ENCODE measurements at regions not wholly inside any gene's neighbourhood (a gene's known extent, or its start where the extent isn't known, plus 50 kb on each side); places are given as distances from the start of the nearest gene placed in this dataset.
"Not testable (repeated sequence)": the region's sequence is repeated elsewhere in the genome, so short reads cannot be mapped to it uniquely, and the experiment has no call there.

GRCh38 chr6:74451953-74452352 lies 753.9 kb downstream of the COL12A1 start:
- H3K4me3 ChIP-seq (ENCODE audit: low read depth, low read length) = no peak overlapping the region
- no peak for DNase-seq (ENCODE audit: low read depth)
- TF ChIP-seq CTCF (IDR thresholded peaks at IDR 0.05; ENCODE audit: insufficient read depth, low read depth, low read length) = no peak

GRCh38 chr6:74448850-74449249 lies 752.8 kb downstream of the CD109 start:
- no peak for TF ChIP-seq CTCF (IDR thresholded peaks at IDR 0.05; ENCODE audit: insufficient read depth, low read depth, low read length)
- no peak overlapping the region for H3K4me3 ChIP-seq (ENCODE audit: low read depth, low read length)
- DNase-seq (ENCODE audit: low read depth) = no peak

GRCh38 chr6:74447013-74447412 lies 751.0 kb downstream of the CD109 start:
- H3K4me3 ChIP-seq (ENCODE audit: low read depth, low read length) = no peak overlapping the region
- TF ChIP-seq CTCF (IDR thresholded peaks at IDR 0.05; ENCODE audit: insufficient read depth, low read depth, low read length) = no peak
- DNase-seq (ENCODE audit: low read depth) = peak; percentile 13

- no peak overlapping the region for H3K4me3 ChIP-seq (ENCODE audit: low read depth, low read length)
- TF ChIP-seq CTCF (IDR thresholded peaks at IDR 0.05; ENCODE audit: insufficient read depth, low read depth, low read length) = no peak
- no peak for DNase-seq (ENCODE audit: low read depth)
These were observed 743.3 kb downstream of the CD109 start for GRCh38 chr6:74439123-74439811.

- not testable (repeated sequence) for H3K4me3 ChIP-seq (ENCODE audit: low read depth, low read length); DNase-seq (ENCODE audit: low read depth)
These were observed 742.4 kb downstream of the CD109 start for GRCh38 chr6:74438395-74438794.

GRCh38 chr6:74434171-74434570 lies 738.2 kb downstream of the CD109 start:
- no peak for DNase-seq (ENCODE audit: low read depth)
- H3K4me3 ChIP-seq (ENCODE audit: low read depth, low read length) = no peak overlapping the region
- TF ChIP-seq CTCF (IDR thresholded peaks at IDR 0.05; ENCODE audit: insufficient read depth, low read depth, low read length) = no peak

GRCh38 chr6:74431873-74432580 lies 736.0 kb downstream of the CD109 start:
- DNase-seq (ENCODE audit: low read depth) = peak; percentile 2

More at GRCh38 chr6:74431873-74432580, 736.0 kb downstream of the CD109 start:
- no peak for TF ChIP-seq CTCF (IDR thresholded peaks at IDR 0.05; ENCODE audit: insufficient read depth, low read depth, low read length)
- H3K4me3 ChIP-seq (ENCODE audit: low read depth, low read length) = no peak overlapping the region

Data from fibroblast of villous mesenchyme (primary cell).